ENCODE measurements at regions not wholly inside any gene's neighbourhood (a gene's known extent, or its start where the extent isn't known, plus 50 kb on each side); places are given as distances from the start of the nearest gene placed in this dataset.

GRCh38 chr16:85369741-85370528 lies 243.2 kb upstream of the GSE1 start:
- no TSS peak for BruUV-seq (replicated peaks)
- Histone ChIP-seq H3K36me3 (ENCODE audit: control insufficient read depth, insufficient read depth, low read length) (no peaks in the 10 kb centered on the region), H3K27me3 (ENCODE audit: control insufficient read depth, insufficient read depth, low read length) (no peaks in the 10 kb centered on the region), H3K27ac (ENCODE audit: low read length) (peak overlapping the region; percentile 29; the same call in 1 of the 2 replicates), H3K4me1 (ENCODE audit: control insufficient read depth, insufficient read depth, low read length) (peaks cover 14% of the 10 kb centered on the region), H3K9me3 (ENCODE audit: control insufficient read depth, insufficient read depth, low read depth, low read length) (no peaks in the 10 kb centered on the region), H3K4me3 (ENCODE audit: low read depth in 2 of 2, low read length in 2 of 2) (no peak overlapping the region)
- CTCF ChIA-PET: no interaction called here
- intact Hi-C loops (cut with micrococcal nuclease; ENCODE audit: unreplicated experiment) (no loop called here), in situ Hi-C loops (cut with HindIII; ENCODE audit: low pct_unique_long_range_greater_than_20kb, low sequenced_read_pairs) (no loop called here)
- no peak for TF ChIP-seq POLR2AphosphoS5 (IDR thresholded peaks at IDR 0.05; ENCODE audit: low read depth, low read length)
- TF ChIP-seq, protein P1, sequence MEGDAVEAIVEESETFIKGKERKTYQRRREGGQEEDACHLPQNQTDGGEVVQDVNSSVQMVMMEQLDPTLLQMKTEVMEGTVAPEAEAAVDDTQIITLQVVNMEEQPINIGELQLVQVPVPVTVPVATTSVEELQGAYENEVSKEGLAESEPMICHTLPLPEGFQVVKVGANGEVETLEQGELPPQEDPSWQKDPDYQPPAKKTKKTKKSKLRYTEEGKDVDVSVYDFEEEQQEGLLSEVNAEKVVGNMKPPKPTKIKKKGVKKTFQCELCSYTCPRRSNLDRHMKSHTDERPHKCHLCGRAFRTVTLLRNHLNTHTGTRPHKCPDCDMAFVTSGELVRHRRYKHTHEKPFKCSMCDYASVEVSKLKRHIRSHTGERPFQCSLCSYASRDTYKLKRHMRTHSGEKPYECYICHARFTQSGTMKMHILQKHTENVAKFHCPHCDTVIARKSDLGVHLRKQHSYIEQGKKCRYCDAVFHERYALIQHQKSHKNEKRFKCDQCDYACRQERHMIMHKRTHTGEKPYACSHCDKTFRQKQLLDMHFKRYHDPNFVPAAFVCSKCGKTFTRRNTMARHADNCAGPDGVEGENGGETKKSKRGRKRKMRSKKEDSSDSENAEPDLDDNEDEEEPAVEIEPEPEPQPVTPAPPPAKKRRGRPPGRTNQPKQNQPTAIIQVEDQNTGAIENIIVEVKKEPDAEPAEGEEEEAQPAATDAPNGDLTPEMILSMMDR (IDR thresholded peaks at IDR 0.05): peak; percentile 91
- POLR2A ChIA-PET: no interaction called here
- DNase-seq (ENCODE audit: low read depth, low spot score) (no peak), ATAC-seq (peak; percentile 84)

GRCh38 chr16:85370543-85370880 lies 242.6 kb upstream of the GSE1 start:
- ATAC-seq (no peak), DNase-seq (ENCODE audit: low read depth, low spot score) (no peak)
- in situ Hi-C loops (cut with HindIII; ENCODE audit: low pct_unique_long_range_greater_than_20kb, low sequenced_read_pairs): no loop called here
- intact Hi-C loops (cut with micrococcal nuclease; ENCODE audit: unreplicated experiment): no loop called here
- H3K4me3 ChIP-seq (ENCODE audit: low read depth in 2 of 2, low read length in 2 of 2): no peak overlapping the region
- no peaks in the 10 kb centered on the region for H3K36me3 ChIP-seq (ENCODE audit: control insufficient read depth, insufficient read depth, low read length)
- ChIA-PET POLR2A (no interaction called here), CTCF (no interaction called here)
- H3K27me3 ChIP-seq (ENCODE audit: control insufficient read depth, insufficient read depth, low read length): no peaks in the 10 kb centered on the region
- BruUV-seq (replicated peaks): no TSS peak
- TF ChIP-seq, protein P1 (IDR thresholded peaks at IDR 0.05): no peak
- TF ChIP-seq, protein P2, sequence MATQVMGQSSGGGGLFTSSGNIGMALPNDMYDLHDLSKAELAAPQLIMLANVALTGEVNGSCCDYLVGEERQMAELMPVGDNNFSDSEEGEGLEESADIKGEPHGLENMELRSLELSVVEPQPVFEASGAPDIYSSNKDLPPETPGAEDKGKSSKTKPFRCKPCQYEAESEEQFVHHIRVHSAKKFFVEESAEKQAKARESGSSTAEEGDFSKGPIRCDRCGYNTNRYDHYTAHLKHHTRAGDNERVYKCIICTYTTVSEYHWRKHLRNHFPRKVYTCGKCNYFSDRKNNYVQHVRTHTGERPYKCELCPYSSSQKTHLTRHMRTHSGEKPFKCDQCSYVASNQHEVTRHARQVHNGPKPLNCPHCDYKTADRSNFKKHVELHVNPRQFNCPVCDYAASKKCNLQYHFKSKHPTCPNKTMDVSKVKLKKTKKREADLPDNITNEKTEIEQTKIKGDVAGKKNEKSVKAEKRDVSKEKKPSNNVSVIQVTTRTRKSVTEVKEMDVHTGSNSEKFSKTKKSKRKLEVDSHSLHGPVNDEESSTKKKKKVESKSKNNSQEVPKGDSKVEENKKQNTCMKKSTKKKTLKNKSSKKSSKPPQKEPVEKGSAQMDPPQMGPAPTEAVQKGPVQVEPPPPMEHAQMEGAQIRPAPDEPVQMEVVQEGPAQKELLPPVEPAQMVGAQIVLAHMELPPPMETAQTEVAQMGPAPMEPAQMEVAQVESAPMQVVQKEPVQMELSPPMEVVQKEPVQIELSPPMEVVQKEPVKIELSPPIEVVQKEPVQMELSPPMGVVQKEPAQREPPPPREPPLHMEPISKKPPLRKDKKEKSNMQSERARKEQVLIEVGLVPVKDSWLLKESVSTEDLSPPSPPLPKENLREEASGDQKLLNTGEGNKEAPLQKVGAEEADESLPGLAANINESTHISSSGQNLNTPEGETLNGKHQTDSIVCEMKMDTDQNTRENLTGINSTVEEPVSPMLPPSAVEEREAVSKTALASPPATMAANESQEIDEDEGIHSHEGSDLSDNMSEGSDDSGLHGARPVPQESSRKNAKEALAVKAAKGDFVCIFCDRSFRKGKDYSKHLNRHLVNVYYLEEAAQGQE (IDR thresholded peaks at IDR 0.05; ENCODE audit: insufficient read depth in 1 of 2, low read depth in 2 of 2, low read length in 1 of 2): no peak
- TF ChIP-seq SIN3A (IDR thresholded peaks at IDR 0.05; ENCODE audit: borderline replicate concordance, insufficient read depth, low read depth, low read length) (no peak), TCF7L2 (IDR thresholded peaks at IDR 0.05; ENCODE audit: low read depth, low read length) (no peak), POLR2AphosphoS5 (IDR thresholded peaks at IDR 0.05; ENCODE audit: low read depth, low read length) (no peak)
- no peaks in the 10 kb centered on the region for H3K9me3 ChIP-seq (ENCODE audit: control insufficient read depth, insufficient read depth, low read depth, low read length)
- H3K4me1 ChIP-seq (ENCODE audit: control insufficient read depth, insufficient read depth, low read length): peaks cover 10% of the 10 kb centered on the region
- 0 out of 2 replicates have a peak overlapping the region, but pooled peaks have one; percentile 29 for H3K27ac ChIP-seq (ENCODE audit: low read length)
